GM12873 (cell line): ENCODE measurements at regions not wholly inside any gene's neighbourhood (a gene's known extent, or its start where the extent isn't known, plus 50 kb on each side); places are given as distances from the start of the nearest gene placed in this dataset.

Experiments
- TF ChIP-seq, protein P1 (sequence below): IDR thresholded peaks from 2 replicates; pipeline ENCODE4 v1.5.1; 2012; ENCODE audit warnings: low read depth, mild to moderate bottlenecking, moderate library complexity, low read length, control low read depth; ENCODE audit not compliant: insufficient read depth; ENCODE audit errors: missing control alignments

DNA sequence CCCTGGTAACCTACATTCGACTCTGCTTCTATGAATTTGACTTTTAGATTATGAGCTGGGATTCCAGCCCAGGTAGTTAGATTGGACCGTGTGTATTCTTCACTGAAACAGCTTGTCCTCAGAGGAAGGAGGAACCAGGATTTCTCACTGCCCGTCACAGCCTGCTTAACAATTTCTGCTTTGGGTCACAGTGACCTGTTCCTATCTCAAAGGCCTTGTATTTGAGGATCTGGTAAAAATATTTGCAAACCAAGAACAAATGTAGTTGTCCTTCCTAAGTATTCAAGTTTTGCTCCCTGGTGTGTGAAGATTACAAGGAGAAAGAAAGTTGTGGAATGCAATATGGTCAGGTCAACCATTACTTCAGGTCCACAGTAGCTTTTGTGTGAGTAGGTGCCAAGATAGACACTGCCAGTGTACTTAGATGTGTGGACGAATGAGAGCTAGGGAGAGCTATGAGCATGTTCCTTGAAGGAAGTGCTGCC, 55.1 kb downstream of the KIF4B start:
- TF ChIP-seq, protein P1, sequence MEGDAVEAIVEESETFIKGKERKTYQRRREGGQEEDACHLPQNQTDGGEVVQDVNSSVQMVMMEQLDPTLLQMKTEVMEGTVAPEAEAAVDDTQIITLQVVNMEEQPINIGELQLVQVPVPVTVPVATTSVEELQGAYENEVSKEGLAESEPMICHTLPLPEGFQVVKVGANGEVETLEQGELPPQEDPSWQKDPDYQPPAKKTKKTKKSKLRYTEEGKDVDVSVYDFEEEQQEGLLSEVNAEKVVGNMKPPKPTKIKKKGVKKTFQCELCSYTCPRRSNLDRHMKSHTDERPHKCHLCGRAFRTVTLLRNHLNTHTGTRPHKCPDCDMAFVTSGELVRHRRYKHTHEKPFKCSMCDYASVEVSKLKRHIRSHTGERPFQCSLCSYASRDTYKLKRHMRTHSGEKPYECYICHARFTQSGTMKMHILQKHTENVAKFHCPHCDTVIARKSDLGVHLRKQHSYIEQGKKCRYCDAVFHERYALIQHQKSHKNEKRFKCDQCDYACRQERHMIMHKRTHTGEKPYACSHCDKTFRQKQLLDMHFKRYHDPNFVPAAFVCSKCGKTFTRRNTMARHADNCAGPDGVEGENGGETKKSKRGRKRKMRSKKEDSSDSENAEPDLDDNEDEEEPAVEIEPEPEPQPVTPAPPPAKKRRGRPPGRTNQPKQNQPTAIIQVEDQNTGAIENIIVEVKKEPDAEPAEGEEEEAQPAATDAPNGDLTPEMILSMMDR, result no peak

DNA sequence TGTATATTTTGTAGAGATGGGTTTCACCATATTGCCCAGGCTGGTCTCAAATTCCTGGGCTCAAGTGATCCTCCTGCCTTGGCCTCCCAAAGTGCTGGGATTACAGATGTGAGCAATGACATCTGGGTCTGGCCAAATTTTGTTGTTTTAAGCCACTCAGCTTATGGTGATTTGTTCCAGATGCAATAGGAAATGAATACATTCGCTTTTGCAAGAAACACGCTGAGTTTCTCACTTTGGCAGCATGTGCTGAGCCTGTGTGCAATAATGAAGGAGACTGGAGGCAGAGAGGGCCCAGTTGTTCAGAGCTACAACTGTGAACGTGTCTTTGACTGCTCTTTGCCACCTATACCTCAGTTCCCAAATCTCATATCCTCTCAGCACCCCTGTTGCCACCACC, 56.4 kb downstream of the KIF4B start:
- TF ChIP-seq, protein P1, result no peak

DNA sequence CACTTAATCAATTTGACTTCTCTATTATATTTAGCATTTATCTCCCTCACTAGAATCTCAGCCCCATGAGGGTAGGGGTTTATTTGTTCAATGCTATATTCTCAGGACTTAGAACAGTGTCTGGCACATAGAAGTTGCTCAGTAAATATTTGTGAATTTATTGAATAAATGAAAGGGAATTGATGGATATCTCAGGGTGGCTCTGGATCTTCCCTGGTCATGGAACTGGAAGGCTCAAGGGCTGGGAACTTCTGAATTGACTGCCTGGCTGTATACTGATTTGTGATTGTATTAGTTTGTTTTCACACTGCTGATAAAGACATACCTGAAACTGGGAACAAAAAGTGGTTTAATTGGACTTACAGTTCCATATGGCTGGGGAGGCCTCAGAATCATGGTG, 57.2 kb downstream of the KIF4B start:
- TF ChIP-seq, protein P1, result no peak

DNA sequence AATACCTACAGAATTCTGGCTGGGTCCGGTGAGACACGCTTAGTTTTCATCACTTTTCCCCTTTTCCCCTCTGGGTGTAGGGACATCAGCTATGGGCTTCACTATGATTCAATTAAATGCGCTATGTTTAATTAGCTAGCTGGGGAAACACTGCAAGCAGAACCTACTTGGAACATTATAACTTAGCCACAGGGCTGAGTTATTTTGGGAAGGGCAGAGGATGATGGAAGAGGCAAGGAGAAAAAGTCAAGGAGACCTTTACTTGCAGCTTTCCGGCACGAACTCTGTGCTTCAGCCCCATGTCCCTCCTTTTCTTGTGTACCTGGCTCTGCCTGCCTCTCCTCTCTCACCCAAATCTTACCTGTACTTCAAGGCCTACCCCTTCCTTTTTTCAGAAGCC, 62.8 kb downstream of the KIF4B start:
- TF ChIP-seq, protein P1, result no peak

DNA sequence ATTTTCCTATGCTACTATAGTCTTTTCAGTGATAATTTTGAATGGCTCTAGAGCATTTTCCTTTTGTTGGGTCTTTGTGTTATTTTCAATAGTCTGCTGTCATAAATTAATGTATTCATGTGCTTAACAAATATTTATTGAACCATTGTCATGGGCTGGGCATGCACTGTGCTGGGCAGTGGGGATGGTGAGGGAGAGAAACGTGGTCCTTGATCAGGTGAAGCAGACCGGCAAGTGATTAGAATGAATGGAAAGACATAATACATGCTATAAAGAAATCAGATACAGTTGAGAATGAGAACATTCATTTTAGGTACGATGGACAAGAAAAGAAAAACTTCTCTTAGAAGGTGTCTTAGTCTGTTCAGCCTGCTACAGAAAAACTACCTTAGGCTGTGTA, 66.1 kb downstream of the KIF4B start:
- TF ChIP-seq, protein P1, result no peak

DNA sequence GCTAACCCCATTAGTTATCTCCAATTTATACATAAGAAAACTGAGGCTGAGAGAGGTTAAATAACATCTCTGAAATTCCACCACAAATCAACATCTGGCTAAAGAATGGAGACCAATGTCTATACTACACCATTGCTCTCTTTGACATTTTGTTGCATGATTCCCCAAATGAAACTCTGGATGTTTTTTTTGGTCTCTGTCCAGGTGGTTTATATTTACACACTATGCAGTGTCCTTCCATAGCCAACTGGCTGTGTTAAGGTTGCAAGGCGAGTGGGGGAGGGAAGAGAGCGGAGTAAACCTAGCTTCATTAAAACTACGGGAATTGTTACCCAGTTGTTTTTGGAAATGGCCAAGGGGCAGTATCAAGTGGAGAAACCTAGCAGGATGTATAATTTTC, 67.2 kb downstream of the KIF4B start:
- TF ChIP-seq, protein P1, result no peak

DNA sequence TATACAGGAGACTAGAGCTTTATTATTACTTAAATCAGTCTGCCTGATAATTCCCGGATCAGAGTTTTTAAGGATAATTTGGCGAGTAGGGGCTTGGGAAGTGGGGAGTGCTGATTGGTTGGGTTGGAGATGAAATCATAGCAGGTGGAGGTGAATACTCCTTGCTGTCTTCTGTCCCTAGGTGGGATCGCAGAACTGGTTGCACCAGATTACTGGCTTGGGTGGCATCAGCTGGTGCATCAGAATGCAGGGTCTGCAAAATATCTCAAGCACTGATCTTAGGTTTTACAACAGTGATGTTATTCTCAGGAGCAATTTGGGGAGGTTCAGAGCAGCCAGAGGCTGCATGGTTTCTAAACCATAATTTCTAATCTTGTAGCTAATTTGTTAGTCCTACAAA, 68.1 kb downstream of the KIF4B start:
- TF ChIP-seq, protein P1, result no peak
